ENCODE measurements at regions not wholly inside any gene's neighbourhood (a gene's known extent, or its start where the extent isn't known, plus 50 kb on each side); places are given as distances from the start of the nearest gene placed in this dataset.

GRCh38 chr16:86306011-86306644 lies 204.2 kb upstream of the FOXF1 start:
- DNase-seq = no peak

- DNase-seq = no peak
Measured at GRCh38 chr16:86306811-86307513, 203.4 kb upstream of the FOXF1 start.

DNA sequence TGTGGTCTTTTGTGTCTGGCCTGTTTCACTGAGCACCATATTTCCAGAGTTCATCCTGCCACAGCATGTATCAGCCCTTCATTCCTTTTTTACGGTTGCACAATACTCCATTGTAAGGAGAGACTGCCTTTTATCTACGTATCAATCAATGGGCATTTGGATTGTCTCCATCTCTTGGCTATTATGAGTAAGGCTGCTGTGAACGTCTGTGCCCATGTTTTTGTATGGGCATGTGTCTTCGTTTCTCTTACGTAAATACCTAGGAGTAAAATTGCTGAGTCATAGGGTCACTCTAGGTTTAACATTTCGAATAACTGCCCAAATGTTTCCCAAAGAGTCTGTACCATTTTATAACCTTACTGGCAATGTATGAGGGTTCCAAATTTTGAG lies 202.8 kb upstream of the FOXF1 start:
- DNase-seq = no peak

GRCh38 chr16:86308514-86308913 lies 201.8 kb upstream of the FOXF1 start:
- no peak for DNase-seq

GRCh38 chr16:86313631-86314030 lies 196.7 kb upstream of the FOXF1 start:
- DNase-seq = no peak

DNA sequence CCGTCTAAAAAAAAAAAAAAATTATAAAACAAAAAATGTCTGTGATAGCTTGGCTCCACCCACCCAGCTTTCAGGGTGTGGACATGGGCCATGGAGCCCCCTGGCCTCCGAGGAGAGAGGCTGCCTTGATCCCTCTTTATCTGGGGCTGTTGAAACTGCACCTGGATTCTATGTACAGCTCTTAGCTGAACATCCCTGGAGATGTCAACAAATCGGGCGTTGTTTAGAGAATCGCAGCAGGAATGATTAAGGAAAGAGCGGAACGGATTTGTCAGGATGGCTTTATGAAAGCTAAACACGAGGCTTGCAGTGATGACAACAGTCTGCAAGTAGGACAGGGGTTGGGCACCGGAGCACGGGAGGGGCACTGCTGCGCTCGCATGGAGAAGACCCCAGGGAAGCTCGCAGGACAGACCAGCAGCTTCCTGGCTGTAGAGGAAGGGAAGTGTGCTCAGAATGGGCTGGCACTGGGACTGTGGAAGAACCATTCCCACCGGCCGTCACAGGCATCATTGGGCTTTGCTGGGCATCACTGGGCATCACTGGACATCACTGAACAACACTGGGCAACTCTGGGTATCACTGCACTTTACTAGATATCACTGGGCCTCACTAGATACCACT lies 195.8 kb upstream of the FOXF1 start:
- no peak for DNase-seq

DNA sequence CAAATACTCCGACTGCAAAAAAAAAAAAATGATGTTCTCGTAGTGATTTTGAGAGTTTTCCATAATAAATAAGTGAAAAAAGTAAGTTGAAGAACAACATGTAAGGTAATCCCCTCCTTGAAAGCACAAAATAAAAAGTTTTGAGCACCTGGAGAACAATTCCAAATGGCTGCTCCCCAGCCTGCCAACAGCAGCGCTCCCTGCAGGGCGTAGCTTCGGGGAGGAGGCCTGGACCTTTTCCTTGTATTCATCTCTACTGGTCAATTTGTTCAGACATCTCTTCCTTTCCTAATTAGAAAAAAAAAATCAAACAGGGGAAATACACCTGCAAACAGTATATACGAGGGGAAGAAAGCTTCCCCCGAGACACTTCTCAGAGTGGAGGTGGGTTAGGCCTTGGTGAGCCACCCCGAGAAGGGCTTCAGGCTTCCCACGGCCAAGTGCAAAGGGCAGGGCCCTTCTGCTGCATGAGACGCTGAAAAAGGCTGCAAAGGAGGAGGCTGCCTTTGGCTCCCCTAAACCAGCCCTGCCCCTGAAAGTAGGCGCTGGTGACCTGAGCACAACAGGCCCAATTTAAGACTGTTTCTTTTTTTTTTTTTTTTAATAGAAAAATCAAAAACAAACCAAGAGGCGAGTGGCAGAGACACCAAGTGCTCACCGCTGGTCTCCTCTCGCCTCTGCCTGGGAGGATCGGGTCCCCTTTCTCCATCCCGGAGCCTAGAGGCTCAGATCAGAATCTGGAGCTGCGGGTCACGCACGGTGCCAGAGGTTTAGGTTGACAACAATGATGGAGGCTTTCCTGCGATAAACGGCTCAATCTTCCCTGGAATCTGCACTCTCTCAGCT lies 193.1 kb upstream of the FOXF1 start:
- no peak for DNase-seq

DNA sequence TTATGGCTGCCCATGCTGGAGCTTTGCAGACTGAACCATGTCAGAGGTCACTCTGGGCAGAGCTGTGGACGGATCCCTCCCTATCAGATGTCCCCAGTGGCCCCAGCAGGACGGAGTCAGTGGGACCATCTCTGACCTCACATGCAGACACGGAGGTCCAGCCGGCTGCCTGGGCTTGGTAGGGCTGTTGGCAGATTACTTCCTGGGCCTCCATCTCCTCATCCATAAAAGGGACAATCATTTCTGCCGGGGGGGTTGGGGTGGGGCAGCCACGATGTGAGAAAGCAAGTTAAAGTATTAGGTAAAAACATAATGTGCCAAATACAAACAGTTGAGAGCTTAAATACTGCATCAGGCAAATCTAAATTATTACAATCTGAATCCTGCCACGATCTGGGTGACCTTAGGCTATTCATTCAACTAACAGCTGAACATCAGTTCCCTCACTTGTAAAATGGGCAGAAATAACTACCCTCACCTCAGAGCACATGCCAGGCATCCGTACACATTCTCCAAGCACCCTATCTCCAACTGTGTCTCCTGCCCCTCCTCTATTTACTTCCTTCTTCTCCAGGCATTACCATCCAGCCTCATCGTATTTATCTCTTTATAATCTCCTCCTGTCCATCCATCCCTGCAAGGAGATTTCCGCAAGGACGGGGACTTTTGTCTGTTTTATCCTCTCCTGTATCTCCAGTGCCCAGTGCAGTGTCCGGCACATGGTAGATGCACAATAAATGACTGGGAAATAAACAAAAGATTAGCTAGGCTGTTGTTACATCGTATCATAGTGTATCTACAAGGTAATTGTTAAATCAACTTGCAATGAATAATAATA lies 192.3 kb upstream of the FOXF1 start:
- DNase-seq = no peak

GRCh38 chr16:86319585-86320236 lies 190.6 kb upstream of the FOXF1 start:
- no peak for DNase-seq

DNA sequence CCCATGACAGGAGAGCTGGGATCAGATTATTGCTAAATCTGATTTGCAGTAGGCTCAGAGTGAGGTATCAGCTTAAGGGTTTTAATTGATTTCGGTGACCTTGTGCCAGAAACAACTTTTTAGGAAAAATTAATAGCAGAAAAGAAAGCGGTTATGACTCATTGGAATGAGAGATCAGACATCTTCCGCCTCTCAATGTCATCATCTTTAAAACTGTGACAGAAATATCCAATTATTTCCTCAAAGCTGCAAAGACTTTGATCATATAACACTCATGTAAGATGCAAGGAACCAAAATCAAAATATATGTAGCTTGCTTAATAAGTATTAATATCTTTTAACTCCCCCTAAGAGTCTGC lies 190.1 kb upstream of the FOXF1 start:
- no peak for DNase-seq

- DNase-seq = no peak
Measured at GRCh38 chr16:86321491-86321890, 188.8 kb upstream of the FOXF1 start.

- no peak for DNase-seq
Measured at GRCh38 chr16:86322283-86322682, 188.0 kb upstream of the FOXF1 start.

DNA sequence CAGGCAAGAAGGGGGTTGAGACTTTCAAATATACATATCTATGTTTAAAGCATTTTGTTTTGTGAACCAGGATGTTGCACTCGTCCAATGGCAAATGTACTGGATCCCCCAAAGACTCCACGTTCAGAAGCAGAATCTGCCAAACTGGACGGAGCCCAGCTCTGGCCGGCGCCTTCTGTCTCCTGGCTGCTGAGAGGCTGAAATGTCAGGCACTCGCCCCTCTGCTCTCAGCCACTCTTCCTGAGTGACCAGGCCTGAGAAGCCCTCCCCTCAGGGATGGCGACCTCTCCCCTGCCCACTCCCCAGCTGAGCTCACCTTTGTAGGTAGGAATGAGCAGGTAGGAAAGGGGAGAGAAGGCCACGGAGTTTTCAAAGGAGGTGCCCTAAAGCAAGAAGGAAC lies 187.5 kb upstream of the FOXF1 start:
- no peak for DNase-seq

DNA sequence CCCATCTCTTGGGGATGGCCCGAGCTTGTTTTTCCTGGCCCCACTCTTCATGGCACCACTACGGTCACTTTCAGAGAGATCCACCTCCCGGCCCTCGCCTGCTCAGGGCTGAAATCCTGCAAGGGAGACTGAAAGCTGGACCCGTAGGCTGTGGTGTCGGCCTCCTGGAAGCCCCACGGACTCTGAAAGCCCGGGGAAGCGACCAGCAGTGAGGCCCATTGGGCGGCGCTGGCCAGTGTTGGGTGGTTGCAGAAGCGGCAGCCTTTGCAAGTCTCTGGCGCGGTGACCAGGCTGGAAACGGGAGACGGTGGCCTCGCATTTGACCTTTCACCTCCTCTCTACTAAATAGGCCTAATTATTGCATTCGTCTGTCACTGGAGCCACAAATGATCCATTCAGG lies 186.0 kb upstream of the FOXF1 start:
- DNase-seq = no peak

GRCh38 chr16:86325360-86325759 lies 185.0 kb upstream of the FOXF1 start:
- DNase-seq = no peak

GRCh38 chr16:86325895-86326294 lies 184.4 kb upstream of the FOXF1 start:
- no peak for DNase-seq

DNA sequence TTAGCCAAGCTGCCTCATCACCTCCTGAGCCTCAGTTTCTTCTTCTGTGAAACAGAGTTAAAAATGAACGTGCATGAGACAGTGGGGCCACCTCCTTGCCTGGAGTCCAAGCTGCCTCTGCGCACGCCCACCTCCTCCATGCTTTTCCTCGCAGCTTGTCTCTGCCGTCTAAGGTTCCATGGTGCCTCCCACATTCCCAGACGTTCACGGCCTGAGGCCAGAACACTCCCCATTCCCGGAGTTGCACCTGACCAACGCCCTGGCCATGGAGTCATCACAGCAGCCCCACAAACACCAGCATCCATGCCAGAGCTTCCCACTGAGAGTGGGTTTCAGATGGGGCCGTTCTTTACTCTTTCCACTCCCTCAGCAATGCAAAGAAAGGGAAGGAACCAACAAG lies 183.0 kb upstream of the FOXF1 start:
- no peak for DNase-seq

DNA sequence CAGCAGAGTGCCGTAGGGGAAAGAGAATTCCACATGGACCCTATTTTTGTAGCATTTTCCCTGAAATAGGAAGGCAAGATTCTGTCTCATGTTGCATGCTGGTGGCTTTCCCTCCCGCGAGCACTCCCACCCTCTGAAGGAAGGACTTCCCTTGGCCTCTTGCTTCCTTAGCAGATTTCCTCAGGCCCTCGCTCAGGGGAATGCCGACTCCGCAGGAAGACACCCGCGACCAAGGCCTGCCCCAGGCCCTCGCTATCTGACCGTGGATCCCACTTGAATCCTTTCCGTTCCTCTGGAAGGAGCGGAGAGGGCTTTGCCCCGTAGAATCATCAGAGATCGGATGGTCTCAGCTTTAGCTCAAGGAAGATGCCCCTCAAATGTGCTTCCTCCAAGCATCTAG lies 179.4 kb upstream of the FOXF1 start:
- DNase-seq = no peak

GRCh38 chr16:86334079-86334635 lies 176.2 kb upstream of the FOXF1 start:
- no peak for DNase-seq

GRCh38 chr16:86335266-86336172 lies 174.8 kb upstream of the FOXF1 start:
- DNase-seq = no peak

- DNase-seq = no peak
Measured at GRCh38 chr16:86337138-86337537, 173.2 kb upstream of the FOXF1 start.

Data from stimulated activated CD4-positive, alpha-beta T cell treated with anti-CD3 and anti-CD28 coated beads, Interleukin-2, amount 100 ng/mL, for 24 hours (primary cell).